Omental fat pad (tissue), 3 donors: ENCODE measurements at regions not wholly inside any gene's neighbourhood (a gene's known extent, or its start where the extent isn't known, plus 50 kb on each side); places are given as distances from the start of the nearest gene placed in this dataset.

ENCODE experiments used
- ATAC-seq: fragments of 150-250 bp; one replicate; pipeline ENCODE4 v1.9.1; 2016; ENCODE audit warnings: mild to moderate bottlenecking, moderate library complexity; ENCODE audit not compliant: low FRiP score
- DNase-seq: peaks from one replicate; pipeline ENCODE4 v3.0.0-alpha.2; 2019; ENCODE audit warnings: low spot score
- TF ChIP-seq, protein P1 (sequence below), 3 donors: fragments of 450-650 bp; IDR thresholded peaks; one replicate each; pipeline ENCODE4 v1.5.1; 2016 to 2017; ENCODE audit warnings: antibody characterized with exemption in 3 of 3, mild to moderate bottlenecking in 3 of 3, moderate library complexity in 2 of 3

DNA sequence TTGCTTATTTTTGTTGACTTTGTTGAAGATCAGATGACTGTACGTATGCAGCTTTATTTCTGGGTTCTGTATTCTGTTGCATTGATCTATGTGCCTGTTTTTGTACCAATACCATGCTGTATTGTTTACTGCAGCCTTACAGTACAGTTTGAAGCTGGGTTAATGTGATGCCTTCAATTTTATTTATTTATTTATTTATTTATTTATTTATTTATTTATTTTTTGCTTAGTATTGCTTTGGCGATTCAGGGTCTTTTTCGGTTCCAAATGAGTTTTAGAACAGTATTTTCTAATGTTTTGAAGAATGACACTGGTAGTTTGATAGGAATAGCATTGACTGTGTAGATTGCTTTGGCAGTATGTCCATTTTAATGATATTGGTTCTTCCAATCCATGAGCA, 210.3 kb downstream of the EPM2A start:
- TF ChIP-seq, protein P1, sequence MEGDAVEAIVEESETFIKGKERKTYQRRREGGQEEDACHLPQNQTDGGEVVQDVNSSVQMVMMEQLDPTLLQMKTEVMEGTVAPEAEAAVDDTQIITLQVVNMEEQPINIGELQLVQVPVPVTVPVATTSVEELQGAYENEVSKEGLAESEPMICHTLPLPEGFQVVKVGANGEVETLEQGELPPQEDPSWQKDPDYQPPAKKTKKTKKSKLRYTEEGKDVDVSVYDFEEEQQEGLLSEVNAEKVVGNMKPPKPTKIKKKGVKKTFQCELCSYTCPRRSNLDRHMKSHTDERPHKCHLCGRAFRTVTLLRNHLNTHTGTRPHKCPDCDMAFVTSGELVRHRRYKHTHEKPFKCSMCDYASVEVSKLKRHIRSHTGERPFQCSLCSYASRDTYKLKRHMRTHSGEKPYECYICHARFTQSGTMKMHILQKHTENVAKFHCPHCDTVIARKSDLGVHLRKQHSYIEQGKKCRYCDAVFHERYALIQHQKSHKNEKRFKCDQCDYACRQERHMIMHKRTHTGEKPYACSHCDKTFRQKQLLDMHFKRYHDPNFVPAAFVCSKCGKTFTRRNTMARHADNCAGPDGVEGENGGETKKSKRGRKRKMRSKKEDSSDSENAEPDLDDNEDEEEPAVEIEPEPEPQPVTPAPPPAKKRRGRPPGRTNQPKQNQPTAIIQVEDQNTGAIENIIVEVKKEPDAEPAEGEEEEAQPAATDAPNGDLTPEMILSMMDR (IDR thresholded peaks at IDR 0.05) = no peak
- ATAC-seq (no peak), DNase-seq (no peak)

DNA sequence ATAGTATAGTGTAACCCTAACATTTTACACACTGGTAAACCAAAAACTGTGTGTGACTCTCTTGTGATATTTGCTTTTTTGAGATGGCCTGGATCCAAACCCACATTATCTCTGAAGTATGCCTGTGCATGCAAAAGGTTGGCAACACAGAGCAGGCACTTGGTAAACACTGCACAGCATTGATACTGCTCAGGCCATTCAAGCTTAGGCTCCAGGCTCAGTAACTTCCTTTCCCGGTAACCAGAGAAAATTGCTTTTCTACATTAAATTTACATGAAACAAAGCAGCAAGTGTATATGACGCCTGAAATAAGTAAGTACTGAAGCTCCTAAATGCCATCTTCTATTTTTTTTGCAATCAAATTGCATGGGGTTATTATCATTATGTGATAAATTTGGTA, 205.7 kb downstream of the EPM2A start:
- no peak for DNase-seq
- TF ChIP-seq, protein P1 (IDR thresholded peaks at IDR 0.05) = no peak
- no peak for ATAC-seq

DNA sequence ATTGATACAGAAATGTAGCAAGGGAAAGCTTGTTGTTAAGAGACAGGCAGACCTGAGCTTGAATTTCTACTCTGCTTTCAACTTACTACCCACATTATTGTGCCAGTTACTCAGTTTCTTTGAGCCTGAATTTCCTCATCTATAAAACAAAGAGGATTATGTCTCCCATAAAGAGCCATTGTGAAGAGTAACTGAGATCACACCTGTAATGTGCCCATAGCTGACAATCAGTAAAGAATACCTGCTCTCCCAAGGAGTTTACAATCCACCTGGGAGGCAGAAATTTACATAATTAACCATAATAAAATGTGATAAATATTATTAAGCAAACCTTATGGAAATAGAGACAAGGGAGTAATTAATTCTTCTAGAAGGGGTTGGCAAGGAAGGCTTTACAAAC, 204.9 kb downstream of the EPM2A start:
- TF ChIP-seq, protein P1 (IDR thresholded peaks at IDR 0.05) = no peak
- ATAC-seq = no peak
- no peak for DNase-seq

DNA sequence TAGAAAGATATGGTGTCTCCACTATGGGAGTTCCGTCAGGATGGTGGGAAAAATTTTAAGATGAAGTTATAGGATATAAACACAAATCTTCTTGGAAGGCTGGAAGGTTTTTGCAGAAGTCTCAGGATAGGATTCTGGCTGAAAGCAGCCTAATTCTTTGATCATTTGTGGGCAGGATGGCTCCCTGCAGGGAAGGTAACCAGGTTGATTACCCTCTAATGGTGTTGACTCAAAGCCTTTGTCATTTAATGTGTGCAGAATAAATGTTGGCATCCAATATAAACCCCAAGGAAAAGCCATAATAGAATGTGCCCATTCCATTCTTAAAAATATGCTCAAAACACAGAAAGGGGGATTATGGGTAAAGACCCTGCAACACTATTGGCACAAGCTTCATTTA, 204.3 kb downstream of the EPM2A start:
- ATAC-seq (no peak), DNase-seq (no peak)
- TF ChIP-seq, protein P1 (IDR thresholded peaks at IDR 0.05) = no peak

DNA sequence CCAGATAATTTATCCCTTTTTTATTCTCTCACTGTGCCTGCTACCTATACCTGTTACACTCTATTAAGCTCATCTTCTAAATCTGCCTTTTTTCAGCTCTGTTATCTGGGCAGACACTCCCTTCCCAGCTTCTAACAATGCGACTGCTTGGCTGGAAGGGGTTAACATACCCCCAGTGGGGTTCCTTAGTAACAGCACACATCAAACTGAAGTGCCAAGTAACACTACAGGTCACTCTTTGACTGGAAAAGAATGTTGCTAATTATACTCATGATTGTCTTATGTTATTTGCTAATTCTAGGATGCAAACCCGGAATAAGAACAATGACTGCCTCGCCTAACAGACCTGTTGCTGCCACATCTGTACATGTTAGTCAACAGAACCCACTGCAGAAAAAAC, 203.5 kb downstream of the EPM2A start:
- no peak for ATAC-seq
- DNase-seq = no peak
- TF ChIP-seq, protein P1 (IDR thresholded peaks at IDR 0.05) = no peak

DNA sequence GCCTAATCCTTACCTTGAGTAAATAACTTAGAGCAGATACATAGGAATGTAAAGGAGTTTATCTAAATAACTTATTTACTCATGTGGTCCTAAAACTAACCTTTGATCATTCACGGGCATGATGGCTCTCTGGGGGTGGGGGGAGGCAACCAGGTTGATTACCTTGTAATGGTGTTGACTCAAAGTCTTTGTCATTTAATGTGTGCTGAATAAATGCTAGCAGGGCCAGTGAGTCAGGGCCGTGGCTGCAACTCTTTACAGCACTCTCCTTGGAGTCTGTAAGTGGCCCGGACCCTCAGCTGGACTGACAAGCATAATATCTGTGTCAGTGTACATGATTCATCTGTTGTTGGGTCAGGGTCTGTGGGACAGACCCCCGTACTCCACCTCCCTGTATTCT, 203.0 kb downstream of the EPM2A start:
- DNase-seq = no peak
- ATAC-seq = no peak
- TF ChIP-seq, protein P1 (IDR thresholded peaks at IDR 0.05) = no peak

DNA sequence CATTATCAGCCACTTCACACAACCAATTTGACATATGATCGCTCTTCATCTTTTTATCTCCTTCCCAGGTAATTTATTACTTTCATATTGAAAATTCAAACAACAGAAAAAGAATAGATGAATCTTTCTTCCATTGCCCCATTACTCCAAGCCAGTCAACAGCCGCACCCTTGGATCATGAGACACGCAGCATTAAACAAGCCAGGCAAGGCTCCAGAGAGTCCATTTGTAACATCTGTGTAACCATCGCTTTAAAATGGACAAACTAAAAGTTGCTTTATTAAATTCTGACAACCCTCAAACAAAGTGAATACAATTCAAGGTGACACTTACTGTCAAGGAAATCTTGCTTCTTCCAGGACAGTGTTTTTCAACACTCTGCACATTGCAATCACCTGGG, 200.3 kb downstream of the EPM2A start:
- ATAC-seq (no peak), DNase-seq (no peak)
- TF ChIP-seq, protein P1 (IDR thresholded peaks at IDR 0.05) = no peak
